Peyer's patch (tissue), 4 donors: ENCODE measurements at regions not wholly inside any gene's neighbourhood (a gene's known extent, or its start where the extent isn't known, plus 50 kb on each side); places are given as distances from the start of the nearest gene placed in this dataset.

Experiments used
- CTCF ChIP-seq, 6 experiments: fragments of 450-650 bp in 4 of 6; fragments of 200-600 bp in 2 of 6; sonication (generic) in 1 of 6; IDR thresholded peaks; one replicate each; pipeline ENCODE4 v1.5.1; 2017 to 2019; ENCODE audit warnings: antibody characterized with exemption in 6 of 6, mild to moderate bottlenecking in 3 of 6, moderate library complexity in 1 of 6
- POLR2A ChIP-seq, 2 donors: fragments of 450-650 bp; IDR thresholded peaks; one replicate each; pipeline ENCODE4 v1.5.1; 2017; ENCODE audit warnings: antibody characterized with exemption in 2 of 2, mild to moderate bottlenecking in 2 of 2, moderate library complexity in 2 of 2

- no peak for TF ChIP-seq CTCF (IDR thresholded peaks at IDR 0.05)
- TF ChIP-seq POLR2A (IDR thresholded peaks at IDR 0.05), result no peak
These were observed 70.3 kb upstream of the ARL8B start for GRCh38 chr3:5051772-5052171.
